Activated naive CD4-positive, alpha-beta T cell treated with anti-CD3 and anti-CD28 coated beads, Interleukin-2, amount 10 ng/mL, durations not matched to agents 7 days and 5 days (primary cell): ENCODE measurements at regions not wholly inside any gene's neighbourhood (a gene's known extent, or its start where the extent isn't known, plus 50 kb on each side); places are given as distances from the start of the nearest gene placed in this dataset.

Source experiments
- CTCF ChIA-PET: fragments of 350-600 bp; sonication (Branson Sonifier 250); formaldehyde crosslinking; loops from one replicate; lab custom pipeline; 2021; ENCODE audit warnings: antibody characterized with exemption; lab: Charles Lee
- DNase-seq: peaks from one replicate; pipeline ENCODE4 v3.0.0-alpha.2; 2020
- H3K27ac Mint-ChIP-seq: one replicate; pipeline ENCODE4 v1.8.0; 2021; ENCODE audit warnings: mild to moderate bottlenecking, moderate library complexity, mixed read lengths
- H3K27me3 Mint-ChIP-seq: one replicate; pipeline ENCODE4 v1.8.0; 2021; ENCODE audit warnings: mild to moderate bottlenecking, mixed read lengths
- H3K36me3 Mint-ChIP-seq: one replicate; pipeline ENCODE4 v1.8.0; 2021; ENCODE audit warnings: mixed read lengths
- H3K4me1 Mint-ChIP-seq: one replicate; pipeline ENCODE4 v1.8.0; 2021; ENCODE audit warnings: mixed read lengths
- H3K4me3 Mint-ChIP-seq: one replicate; pipeline ENCODE4 v1.8.0; 2021; ENCODE audit warnings: mild to moderate bottlenecking, moderate library complexity, mixed read lengths
- H3K9me3 Mint-ChIP-seq: one replicate; pipeline ENCODE4 v1.8.0; 2021; ENCODE audit warnings: mixed read lengths

GRCh38 chrX:102988517-102988916 lies 51.4 kb downstream of the RAB40AL start:
- H3K4me1 Mint-ChIP-seq = no peaks in the 10 kb centered on the region
- no peak for DNase-seq
- no peaks in the 10 kb centered on the region for H3K27me3 Mint-ChIP-seq
- no peak overlapping the region for H3K27ac Mint-ChIP-seq
- H3K36me3 Mint-ChIP-seq = no peaks in the 10 kb centered on the region
- H3K4me3 Mint-ChIP-seq = no peak overlapping the region
- CTCF ChIA-PET = no interaction called here
- no peaks in the 10 kb centered on the region for H3K9me3 Mint-ChIP-seq

DNA sequence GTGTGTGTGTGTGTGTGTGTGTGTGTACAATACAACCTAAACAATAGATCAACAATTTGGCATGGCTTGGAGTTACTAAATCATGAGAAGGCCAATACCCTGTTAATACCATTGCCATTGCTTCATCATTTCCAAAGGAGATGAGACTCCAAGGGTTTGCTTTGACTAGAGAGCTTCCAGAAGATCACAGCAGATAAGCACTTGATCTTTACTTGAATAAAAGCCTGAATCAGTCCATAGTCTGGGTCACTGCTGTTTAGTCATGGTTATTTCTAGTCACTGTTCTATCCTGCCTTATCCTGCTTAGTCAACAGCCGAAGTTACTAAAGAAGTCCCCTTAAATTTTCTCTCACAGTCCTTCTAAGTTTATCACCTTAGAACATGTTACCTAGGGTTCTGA lies 58.2 kb downstream of the RAB40AL start:
- Mint-ChIP-seq H3K4me1 (no peaks in the 10 kb centered on the region), H3K36me3 (no peaks in the 10 kb centered on the region), H3K27me3 (no peaks in the 10 kb centered on the region), H3K27ac (no peak overlapping the region), H3K9me3 (no peaks in the 10 kb centered on the region), H3K4me3 (no peak overlapping the region)
- DNase-seq = no peak
- CTCF ChIA-PET = no interaction called here

DNA sequence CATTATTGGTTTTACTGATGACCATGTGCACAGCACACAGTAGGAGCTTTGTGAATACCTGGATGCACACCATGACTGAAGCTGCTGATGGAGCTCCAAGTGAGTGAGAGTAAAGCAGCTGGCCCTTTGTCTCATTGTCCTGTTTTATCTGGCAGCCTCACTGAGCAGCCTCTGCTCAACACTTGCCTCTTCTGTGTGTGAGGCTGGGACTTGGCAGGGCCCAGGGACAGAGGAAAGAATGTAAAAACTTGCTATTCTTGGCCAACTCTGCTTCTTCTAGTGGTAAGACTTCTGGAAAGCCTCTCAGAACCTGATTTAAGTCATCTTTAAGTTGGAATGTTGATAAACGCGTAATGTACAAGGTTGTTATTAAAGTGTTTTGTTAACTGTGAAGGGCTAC lies 61.4 kb downstream of the BEX1 start:
- CTCF ChIA-PET = no interaction called here
- H3K27me3 Mint-ChIP-seq = no peaks in the 10 kb centered on the region
- no peak overlapping the region for H3K4me3 Mint-ChIP-seq
- no peaks in the 10 kb centered on the region for H3K36me3 Mint-ChIP-seq
- H3K4me1 Mint-ChIP-seq = no peaks in the 10 kb centered on the region
- peak overlapping the region; percentile 28 for H3K27ac Mint-ChIP-seq
- DNase-seq = no peak
- H3K9me3 Mint-ChIP-seq = no peaks in the 10 kb centered on the region
